PC-9 (cell line): ENCODE measurements at regions not wholly inside any gene's neighbourhood (a gene's known extent, or its start where the extent isn't known, plus 50 kb on each side); places are given as distances from the start of the nearest gene placed in this dataset.

Source experiments
- BruUV-seq: library from RNA; stranded (reverse); fragments of 400-500 nt; replicated peaks from 2 replicates; lab custom pipeline; 2021; lab: Mats Ljungman, UMichigan
- CTCF ChIA-PET: fragments of 300-600 bp; sonication (Branson Sonifier 250); formaldehyde crosslinking; loops from one replicate; lab custom pipeline; 2022; ENCODE audit warnings: antibody characterized with exemption; lab: Charles Lee
- POLR2A ChIA-PET: fragments of 300-600 bp; sonication (Branson Sonifier 250); formaldehyde crosslinking; loops from one replicate; lab custom pipeline; 2022; ENCODE audit warnings: antibody characterized with exemption; ENCODE audit not compliant: unreplicated experiment; lab: Charles Lee
- DNase-seq, 2 experiments: peaks; one replicate each; pipeline versions ENCODE4 v3.0.0 to v3.0.0-alpha.2; 2015 to 2022; ENCODE audit warnings: mixed read lengths in 1 of 2
- H2AFZ ChIP-seq: fragments of 200-600 bp; sonication (generic); 2 replicates; pipeline ENCODE4 v1.8.1; 2017; ENCODE audit warnings: antibody characterized with exemption
- H3F3A ChIP-seq: fragments of 200-600 bp; sonication (generic); 2 replicates; pipeline ENCODE4 v1.8.1; 2017; ENCODE audit warnings: antibody characterized with exemption, mild to moderate bottlenecking, low read depth; ENCODE audit not compliant: insufficient read depth
- H3K27ac ChIP-seq: fragments of 200-600 bp; sonication (generic); 2 replicates; pipeline ENCODE4 v1.6.1; 2016; ENCODE audit warnings: mixed run types
- H3K27me3 ChIP-seq: fragments of 200-600 bp; sonication (generic); 2 replicates; pipeline ENCODE4 v1.6.1; 2016; ENCODE audit warnings: low read depth, mixed run types; ENCODE audit not compliant: insufficient read depth
- H3K36me3 ChIP-seq: fragments of 200-600 bp; sonication (generic); 2 replicates; pipeline ENCODE4 v1.6.1; 2016; ENCODE audit warnings: low read depth, mixed run types
- H3K4me1 ChIP-seq: fragments of 200-600 bp; sonication (generic); replicated peaks from 2 replicates; pipeline ENCODE4 v1.6.1; 2016; ENCODE audit warnings: mixed run types; ENCODE audit not compliant: insufficient read depth
- H3K4me2 ChIP-seq: fragments of 200-600 bp; sonication (generic); 2 replicates; pipeline ENCODE4 v1.6.1; 2017; ENCODE audit warnings: mixed run types
- H3K4me3 ChIP-seq: fragments of 200-600 bp; sonication (generic); 2 replicates; pipeline ENCODE4 v1.6.1; 2016; ENCODE audit warnings: mixed run types
- H3K79me2 ChIP-seq: fragments of 200-600 bp; sonication (generic); 2 replicates; pipeline ENCODE4 v1.6.1; 2017; ENCODE audit warnings: low read depth, mixed run types
- H3K9me2 ChIP-seq: fragments of 200-600 bp; sonication (generic); 2 replicates; pipeline ENCODE4 v1.8.1; 2017; ENCODE audit warnings: mild to moderate bottlenecking; ENCODE audit not compliant: insufficient read depth
- H3K9me3 ChIP-seq: fragments of 200-600 bp; sonication (generic); 2 replicates; pipeline ENCODE4 v1.8.1; 2016; ENCODE audit warnings: low read depth; ENCODE audit not compliant: insufficient read depth
- H4K20me1 ChIP-seq: fragments of 200-600 bp; sonication (generic); 2 replicates; pipeline ENCODE4 v1.8.1; 2017; ENCODE audit not compliant: insufficient read depth
- EZH2 ChIP-seq: fragments of 200-600 bp; sonication (generic); IDR thresholded peaks from 2 replicates; pipeline ENCODE4 v1.8.0; 2017; ENCODE audit warnings: antibody characterized with exemption, low read depth
- intact Hi-C: fragments of 100-400 bp; cut with micrococcal nuclease; formaldehyde crosslinking; loops from one replicate; pipeline ENCODE4 v1.10.0; 2022; ENCODE audit not compliant: unreplicated experiment
- TF ChIP-seq, protein P1 (sequence below): fragments of 200-600 bp; sonication (generic); conservative IDR thresholded peaks from 2 replicates; pipeline ENCODE4 v1.6.1; 2017; ENCODE audit warnings: mixed run types, antibody characterized with exemption, mild to moderate bottlenecking, moderate library complexity

DNA sequence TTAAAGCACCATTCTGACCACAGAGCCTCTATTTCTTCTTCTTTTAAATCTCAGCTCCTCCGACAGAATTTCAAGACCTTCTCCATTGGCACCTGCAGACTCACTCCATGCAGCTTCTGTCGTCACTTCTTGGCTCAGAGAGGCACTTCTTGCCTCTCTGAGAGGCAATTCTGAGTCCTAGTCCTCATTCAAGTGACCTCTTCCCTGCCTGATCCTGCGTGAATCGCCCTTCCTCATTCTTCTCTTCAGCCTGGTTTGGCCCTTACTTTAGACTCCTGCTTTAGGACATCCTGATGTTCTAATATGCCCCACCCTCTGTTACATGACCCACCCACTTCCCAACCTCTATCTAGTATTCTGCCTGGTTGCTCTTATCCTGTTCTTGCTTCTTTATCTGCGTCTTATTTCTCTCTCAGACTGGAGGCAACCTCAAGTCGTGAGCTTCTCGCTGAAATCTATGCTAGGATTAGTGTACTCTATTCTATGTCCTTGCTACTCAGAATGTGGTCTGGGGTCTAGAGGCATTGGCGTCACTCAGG lies 55.6 kb upstream of the CISTR start:
- H3K27me3 ChIP-seq, result no peaks in the 10 kb centered on the region
- peaks cover 45% of the 10 kb centered on the region for H3F3A ChIP-seq
- H3K9me3 ChIP-seq, result no peaks in the 10 kb centered on the region
- ChIA-PET CTCF (no interaction called here), POLR2A (no interaction called here)
- H3K79me2 ChIP-seq, result no peaks in the 10 kb centered on the region
- no peak overlapping the region for H3K4me3 ChIP-seq
- H3K9me2 ChIP-seq, result no peaks in the 10 kb centered on the region
- intact Hi-C loops, result no loop called here
- no TSS peak for BruUV-seq
- H2AFZ ChIP-seq, result no peak overlapping the region
- TF ChIP-seq, protein P1, sequence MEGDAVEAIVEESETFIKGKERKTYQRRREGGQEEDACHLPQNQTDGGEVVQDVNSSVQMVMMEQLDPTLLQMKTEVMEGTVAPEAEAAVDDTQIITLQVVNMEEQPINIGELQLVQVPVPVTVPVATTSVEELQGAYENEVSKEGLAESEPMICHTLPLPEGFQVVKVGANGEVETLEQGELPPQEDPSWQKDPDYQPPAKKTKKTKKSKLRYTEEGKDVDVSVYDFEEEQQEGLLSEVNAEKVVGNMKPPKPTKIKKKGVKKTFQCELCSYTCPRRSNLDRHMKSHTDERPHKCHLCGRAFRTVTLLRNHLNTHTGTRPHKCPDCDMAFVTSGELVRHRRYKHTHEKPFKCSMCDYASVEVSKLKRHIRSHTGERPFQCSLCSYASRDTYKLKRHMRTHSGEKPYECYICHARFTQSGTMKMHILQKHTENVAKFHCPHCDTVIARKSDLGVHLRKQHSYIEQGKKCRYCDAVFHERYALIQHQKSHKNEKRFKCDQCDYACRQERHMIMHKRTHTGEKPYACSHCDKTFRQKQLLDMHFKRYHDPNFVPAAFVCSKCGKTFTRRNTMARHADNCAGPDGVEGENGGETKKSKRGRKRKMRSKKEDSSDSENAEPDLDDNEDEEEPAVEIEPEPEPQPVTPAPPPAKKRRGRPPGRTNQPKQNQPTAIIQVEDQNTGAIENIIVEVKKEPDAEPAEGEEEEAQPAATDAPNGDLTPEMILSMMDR, result no peak
- no peak for TF ChIP-seq EZH2
- no peak for DNase-seq
- no peaks in the 10 kb centered on the region for H3K36me3 ChIP-seq
- no peak overlapping the region for H3K27ac ChIP-seq
- no peaks in the 10 kb centered on the region for H4K20me1 ChIP-seq
- H3K4me1 ChIP-seq, result peaks cover 61% of the 10 kb centered on the region
- no peak overlapping the region for H3K4me2 ChIP-seq

DNA sequence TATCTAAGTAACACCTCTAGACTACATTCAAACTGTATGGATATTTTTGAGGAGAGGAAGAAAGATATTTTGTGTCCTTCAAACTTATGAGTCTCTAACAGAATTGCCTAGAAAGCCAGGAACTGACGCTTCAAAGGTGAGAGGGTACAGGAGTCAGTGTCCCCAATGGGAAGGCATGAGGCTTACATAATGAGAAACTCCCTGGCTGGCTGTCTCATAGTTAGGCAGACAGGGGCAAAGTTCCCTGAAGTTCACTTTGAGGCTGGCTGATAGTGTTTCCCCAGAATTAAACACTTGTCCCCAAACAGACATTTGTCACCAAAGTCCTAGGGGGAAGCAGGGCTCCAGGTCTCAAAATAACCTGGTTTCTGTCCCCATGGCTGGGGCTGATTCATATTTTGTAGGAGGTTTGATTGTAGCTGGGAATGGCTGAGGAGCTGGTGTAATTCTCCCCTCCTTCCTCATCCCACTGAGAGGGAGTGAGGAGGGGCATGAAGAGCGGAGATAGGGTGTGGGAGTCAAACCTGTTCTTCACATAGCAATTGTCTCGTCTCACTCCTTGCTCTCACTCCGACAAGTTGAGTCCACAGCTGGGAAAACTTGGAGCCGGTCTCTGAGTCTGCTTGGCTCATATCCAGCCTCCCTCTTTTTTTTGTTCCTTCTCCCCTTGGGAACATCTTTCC lies 56.4 kb upstream of the CISTR start:
- CTCF ChIA-PET, result no interaction called here
- no peaks in the 10 kb centered on the region for H3K9me3 ChIP-seq
- H3K27me3 ChIP-seq, result no peaks in the 10 kb centered on the region
- POLR2A ChIA-PET, result no interaction called here
- no peak for DNase-seq
- no peak overlapping the region for H3K4me2 ChIP-seq
- H3F3A ChIP-seq, result peaks cover 38% of the 10 kb centered on the region
- H3K9me2 ChIP-seq, result no peaks in the 10 kb centered on the region
- intact Hi-C loops, result no loop called here
- H3K4me3 ChIP-seq, result no peak overlapping the region
- H3K79me2 ChIP-seq, result no peaks in the 10 kb centered on the region
- no peaks in the 10 kb centered on the region for H4K20me1 ChIP-seq
- H3K4me1 ChIP-seq, result peaks cover 53% of the 10 kb centered on the region
- H3K36me3 ChIP-seq, result no peaks in the 10 kb centered on the region
- no peak for TF ChIP-seq EZH2
- TF ChIP-seq, protein P1, result no peak
- no TSS peak for BruUV-seq
- H3K27ac ChIP-seq, result no peak overlapping the region
- H2AFZ ChIP-seq, result no peak overlapping the region

DNA sequence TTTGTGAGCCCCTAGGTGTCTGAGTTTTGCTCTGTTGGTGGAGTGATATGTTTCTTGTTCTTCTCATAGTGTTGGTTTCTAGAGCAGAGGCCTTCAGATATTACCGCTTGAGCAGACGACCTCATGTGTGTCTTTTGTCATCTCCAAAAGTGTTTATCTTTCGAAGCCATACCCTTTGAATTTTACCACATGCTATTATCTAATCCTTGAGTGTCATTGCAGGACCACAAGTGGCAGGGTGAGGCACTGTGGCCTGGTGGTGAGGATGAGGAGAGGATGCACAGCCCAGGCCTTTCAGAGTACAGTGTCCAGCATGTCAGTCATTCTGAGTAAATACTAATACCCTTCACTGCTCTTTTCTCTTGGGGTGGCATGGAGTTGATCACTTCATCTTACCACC lies 57.2 kb upstream of the CISTR start:
- no peaks in the 10 kb centered on the region for H3K9me2 ChIP-seq
- intact Hi-C loops, result no loop called here

More for the DNA sequence above, 57.2 kb upstream of the CISTR start:
- CTCF ChIA-PET, result no interaction called here
- H4K20me1 ChIP-seq, result no peaks in the 10 kb centered on the region
- no peaks in the 10 kb centered on the region for H3K79me2 ChIP-seq
- H2AFZ ChIP-seq, result no peak overlapping the region
- POLR2A ChIA-PET, result no interaction called here
- no peak overlapping the region for H3K4me2 ChIP-seq
- no TSS peak for BruUV-seq
- no peak overlapping the region for H3K27ac ChIP-seq
- peaks cover 29% of the 10 kb centered on the region for H3F3A ChIP-seq
- H3K4me3 ChIP-seq, result no peak overlapping the region
- no peaks in the 10 kb centered on the region for H3K36me3 ChIP-seq
- H3K9me3 ChIP-seq, result no peaks in the 10 kb centered on the region
- no peaks in the 10 kb centered on the region for H3K27me3 ChIP-seq
- H3K4me1 ChIP-seq, result peaks cover 44% of the 10 kb centered on the region
- TF ChIP-seq, protein P1, result no peak
- no peak for TF ChIP-seq EZH2
- no peak for DNase-seq
